Stimulated activated CD8-positive, alpha-beta memory T cell treated with anti-CD3 and anti-CD28 coated beads, Interleukin-7, amount 100 ng/mL, for 48 hours (primary cell): ENCODE measurements at regions not wholly inside any gene's neighbourhood (a gene's known extent, or its start where the extent isn't known, plus 50 kb on each side); places are given as distances from the start of the nearest gene placed in this dataset.

Source experiments
- DNase-seq, 2 donors: peaks; one replicate each; pipeline ENCODE4 v3.0.0-alpha.2; 2020; ENCODE audit warnings: low read depth in 1 of 2; ENCODE audit errors: extremely low read depth in 1 of 2

DNA sequence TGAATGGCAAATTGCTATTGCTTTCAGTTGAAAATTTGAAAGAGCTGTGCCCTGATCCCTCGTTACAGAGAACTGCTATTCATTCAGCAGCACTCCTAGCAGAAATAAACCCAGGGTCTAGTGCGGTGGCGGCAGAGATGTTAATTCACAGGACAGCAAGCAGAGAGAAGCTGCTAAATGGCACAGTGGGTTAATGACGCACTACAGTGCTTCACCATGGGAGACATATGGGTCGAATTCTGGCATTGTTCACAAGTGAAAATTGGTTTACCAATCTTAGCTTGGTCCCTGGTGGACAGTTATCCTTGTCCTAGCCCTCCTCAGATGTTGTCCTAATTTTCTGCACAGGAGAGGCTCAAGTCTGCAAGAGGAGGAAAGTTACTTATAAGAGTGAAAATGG is 807.4 kb downstream of the TLE1 start:
- DNase-seq, result no peak

DNA sequence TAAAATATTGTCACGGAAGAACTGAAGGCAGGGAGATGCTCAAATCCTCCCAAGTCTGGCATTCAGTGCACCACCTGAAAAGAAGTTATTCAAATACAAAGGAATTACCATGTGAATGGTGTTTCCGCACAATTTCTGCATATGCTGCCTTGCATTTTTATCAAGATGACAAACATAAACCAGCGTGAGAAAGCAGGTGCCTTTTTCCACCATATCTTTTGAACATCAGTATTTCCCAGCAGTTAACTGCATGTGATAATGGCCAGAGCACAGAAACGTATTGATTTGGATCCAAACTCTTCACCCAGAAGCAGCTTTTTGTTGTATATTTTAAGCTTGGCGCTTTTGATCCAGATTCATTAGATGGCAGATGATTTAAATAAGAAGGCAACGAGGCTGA is 808.0 kb downstream of the TLE1 start:
- DNase-seq, result no peak

DNA sequence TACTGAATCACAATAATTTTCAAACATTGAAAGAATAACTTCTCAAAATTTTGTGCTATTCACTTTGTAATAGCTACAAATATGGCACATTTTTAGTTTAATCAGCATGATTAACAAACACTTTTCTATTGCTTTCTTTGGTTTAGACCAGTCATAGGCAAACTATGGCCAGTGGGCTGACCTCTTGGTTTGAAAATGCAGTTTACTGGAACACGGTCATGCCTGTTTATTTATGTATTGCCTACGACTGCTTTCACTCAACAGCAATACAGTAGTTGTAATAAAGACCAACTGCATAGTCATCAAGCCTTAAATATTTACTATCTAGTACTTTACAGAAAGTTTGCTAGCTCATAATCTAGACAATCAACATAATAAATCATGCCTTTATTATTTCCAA is 810.8 kb downstream of the TLE1 start:
- no peak for DNase-seq

DNA sequence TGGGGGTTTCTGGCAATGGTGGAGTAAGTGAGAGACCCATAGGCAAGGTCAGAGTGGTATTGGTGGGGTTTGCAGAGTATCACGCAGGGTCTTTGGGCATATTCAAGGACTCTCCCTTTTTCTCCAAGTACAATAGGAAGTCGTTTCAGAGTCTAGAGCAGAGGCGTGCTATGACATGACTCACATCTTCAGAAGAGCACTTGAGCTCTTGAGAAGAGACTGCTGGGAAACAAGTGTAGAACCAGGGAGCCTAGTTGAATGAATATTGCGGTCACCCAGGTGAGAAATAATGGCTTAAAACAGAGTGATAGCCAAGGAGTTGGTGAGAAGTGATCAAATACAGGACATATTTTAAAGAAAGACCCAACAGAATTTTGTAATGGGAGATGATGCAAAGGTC is 813.4 kb downstream of the TLE1 start:
- no peak for DNase-seq

DNA sequence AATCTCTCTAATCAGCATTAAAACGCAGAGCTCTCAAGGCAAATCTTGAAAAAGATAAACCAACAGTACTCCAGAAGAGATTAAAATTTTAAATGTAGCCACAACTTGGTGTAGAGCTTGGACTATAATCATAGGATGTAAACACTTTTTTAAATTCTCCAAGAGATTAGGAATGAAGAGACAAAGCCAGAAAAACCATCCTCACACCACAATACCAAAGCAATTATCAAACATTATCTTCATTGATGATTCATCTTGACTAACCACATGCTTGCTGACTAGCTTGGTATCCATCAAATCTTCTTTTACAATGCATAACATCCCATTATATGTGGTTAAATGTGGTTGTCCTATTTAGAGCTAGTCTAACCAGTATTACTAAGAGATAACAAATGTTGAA is 815.1 kb downstream of the TLE1 start:
- no peak for DNase-seq

DNA sequence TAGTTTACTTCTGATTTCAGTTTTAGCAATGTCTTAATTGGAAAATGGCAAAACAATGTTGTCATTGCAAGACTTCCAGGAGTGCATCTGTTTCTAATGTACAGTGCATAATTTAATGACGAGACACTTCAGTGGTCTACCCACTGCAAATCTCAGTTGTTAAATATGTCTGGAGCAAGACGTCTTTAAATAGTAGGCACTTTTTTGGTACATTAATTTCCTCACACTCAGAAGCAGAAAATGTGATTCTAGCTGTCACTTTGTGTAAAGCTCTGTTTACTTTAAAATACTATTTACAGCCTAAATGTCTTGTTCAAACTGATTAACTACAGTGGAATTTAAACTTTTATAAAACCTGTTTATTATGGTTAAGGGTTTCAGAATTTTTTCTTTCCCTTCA is 815.5 kb downstream of the TLE1 start:
- no peak for DNase-seq

DNA sequence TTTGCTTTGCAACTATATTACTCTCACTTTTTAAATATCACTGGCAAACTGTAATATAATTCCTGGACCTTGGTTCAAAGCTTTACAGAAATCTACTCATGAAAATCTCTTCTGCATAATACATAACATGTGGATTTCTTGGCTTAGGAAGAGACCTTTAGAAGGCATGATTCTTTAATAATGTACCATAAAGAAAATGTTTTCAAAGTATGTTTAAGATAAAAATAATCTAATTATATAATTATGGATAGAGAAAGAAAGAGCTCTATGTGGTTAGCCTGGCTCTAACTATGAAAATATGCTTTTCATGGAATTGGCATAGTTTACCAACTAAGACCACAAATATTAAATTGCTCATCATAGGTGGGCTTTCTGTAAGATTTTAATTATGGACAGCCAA is 817.8 kb downstream of the TLE1 start:
- DNase-seq, result no peak

DNA sequence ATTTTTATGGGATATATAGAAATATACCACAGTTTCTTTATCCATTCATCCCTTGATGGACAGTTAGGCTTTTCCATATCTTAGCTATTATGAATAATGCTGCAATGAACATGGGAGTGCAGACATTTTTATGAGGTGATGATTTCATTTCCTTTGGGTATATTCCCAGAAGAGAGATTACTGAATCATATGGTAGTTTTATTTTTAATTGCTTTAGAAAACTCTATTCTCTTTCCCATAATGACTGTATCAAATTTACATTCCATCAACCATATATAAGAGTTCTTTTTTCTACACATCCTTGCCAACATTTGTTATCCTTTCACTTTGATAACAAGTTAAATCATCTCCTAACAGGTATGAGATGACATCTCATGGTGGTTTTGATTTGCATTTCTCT is 821.6 kb downstream of the TLE1 start:
- DNase-seq, result no peak

DNA sequence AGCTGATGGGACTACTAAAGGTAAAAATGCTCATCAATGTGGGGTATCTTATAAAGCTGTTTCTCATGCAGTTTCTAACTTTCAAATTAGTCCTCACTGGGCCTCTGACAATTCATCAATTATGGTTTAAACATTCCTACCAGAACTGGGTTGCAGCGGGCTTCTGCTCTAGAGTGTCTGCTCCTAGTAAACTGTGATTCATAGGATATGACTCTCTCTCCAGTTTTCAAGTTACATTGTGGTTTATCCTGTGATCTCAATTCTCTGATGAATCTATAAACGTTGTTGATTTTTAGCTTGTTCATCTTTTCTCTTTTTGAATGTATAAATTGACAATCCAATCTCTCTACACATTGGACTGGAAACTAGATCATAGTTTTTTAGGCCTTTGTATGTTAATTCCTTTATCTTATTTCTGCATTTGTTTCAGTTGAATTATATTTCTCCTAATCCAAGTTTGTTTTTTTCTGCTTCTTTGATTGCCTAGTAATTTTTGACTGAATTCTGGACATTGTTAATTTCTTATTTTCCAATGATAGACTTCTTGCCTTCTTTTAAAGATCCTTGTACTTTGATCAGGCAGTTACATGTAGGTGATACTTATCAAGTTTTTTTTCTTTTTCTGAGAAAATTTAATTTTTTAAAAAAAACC is 822.6 kb downstream of the TLE1 start:
- DNase-seq, result no peak

DNA sequence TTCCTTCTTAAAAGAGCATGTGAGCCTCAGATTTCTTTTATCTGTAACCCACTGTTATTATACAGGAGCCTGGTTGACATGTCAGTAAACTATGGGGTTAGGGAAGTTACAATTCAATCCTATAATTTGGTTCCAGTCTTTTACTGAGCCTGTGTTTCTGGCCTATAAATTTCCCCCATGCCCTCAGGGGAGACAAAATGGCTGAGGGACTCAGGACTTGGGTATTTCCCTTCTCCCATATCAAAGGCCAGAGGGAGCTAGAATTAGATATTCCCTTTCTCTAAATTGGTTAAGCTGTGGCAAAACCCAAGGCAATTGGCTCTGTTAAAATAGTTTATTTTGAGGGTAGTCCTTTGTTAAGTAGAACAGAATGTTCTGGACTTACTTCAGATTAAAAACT is 823.2 kb downstream of the TLE1 start:
- no peak for DNase-seq

DNA sequence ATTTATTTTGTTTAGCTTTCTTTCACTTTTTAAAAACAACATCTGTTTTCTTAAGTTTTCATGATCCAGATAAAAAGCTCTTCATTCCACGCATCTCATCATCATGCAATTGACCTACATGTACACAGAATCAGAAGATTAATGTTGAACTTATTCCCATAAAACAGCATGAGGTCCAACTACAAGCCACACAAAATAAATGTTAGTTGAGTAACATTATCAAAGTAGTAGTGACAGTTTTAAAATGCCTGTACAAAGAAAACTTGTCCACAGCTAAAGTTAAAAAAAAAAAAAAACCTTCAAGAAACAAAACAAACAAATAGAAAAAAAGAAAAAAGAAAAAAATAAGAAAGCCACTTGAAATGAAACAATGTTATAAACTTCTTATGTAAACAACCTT is 846.3 kb downstream of the TLE1 start:
- no peak for DNase-seq

DNA sequence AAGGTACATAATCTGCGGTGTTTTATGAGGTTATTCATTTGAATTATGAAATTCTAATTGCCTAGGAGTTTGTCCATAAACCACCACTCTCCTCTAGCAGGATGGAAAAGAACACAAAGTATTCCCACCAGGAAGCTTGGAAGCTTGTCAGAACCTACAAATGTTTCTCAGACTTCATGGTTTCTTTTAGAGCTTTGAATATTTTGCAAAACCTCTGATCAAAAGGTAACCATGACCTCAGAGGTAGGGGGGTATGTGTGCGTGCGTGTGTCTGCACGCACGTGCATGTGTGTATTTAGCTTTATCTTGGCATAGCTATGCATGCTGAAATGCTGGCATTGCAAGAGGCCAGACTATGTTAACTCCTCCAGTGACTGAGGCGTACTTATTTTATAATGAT is 847.0 kb downstream of the TLE1 start:
- no peak for DNase-seq

DNA sequence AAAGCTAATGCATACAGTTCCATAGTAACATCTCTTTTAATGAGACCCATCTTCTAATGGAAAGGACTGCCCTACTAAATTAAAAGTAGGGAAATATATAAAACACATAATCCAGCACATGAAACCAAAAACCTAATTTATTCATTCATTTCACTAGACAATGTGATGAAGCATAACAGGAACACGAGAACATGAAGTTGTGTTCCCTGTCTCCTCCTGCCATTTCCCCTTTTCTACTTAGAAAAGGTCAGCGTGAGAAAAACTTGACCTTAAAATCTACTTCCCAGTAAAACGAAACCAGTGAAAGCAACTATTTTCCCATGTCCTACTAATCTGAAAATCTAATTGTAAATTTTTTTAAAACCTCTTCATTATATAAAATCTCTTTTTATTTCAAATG is 847.5 kb downstream of the TLE1 start:
- DNase-seq, result no peak

DNA sequence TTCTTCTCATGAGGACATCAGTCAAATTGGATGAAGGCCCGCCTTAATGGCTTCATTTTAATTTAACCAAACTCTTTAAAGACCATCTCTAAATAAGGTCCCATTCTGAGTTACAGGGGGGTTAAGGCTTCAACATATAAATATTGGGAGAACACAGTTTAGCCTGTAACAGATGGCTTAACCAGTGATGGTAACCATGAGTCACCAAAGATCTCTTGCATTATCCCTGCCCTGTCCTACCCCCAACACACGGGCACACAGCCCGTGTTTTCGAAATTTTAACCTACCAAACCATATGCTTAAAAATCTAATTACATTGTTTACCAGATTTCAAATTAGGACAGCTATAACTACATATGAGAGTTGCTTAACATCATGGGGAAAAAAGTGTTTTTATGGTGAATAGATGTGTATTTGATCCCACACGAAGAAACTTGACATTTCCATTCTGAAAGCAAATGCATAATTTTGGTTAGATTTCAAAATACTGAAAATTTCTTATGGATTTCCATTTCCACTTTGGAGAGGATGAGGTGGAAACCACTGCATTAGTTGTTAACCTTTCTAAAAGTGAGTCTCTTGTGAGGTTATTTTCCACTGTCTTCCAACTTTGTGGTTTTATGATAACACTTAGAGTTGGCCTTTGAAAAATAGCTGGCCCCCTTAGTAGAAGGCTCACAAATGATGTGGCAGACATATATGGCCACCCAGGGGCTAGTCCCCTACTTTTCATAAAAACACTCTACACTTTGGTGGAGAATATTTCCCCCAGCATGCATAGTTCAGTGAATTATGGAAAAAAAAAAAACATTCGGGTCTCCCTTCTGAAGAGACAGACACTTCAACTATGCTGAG is 849.3 kb downstream of the TLE1 start:
- DNase-seq, result no peak

DNA sequence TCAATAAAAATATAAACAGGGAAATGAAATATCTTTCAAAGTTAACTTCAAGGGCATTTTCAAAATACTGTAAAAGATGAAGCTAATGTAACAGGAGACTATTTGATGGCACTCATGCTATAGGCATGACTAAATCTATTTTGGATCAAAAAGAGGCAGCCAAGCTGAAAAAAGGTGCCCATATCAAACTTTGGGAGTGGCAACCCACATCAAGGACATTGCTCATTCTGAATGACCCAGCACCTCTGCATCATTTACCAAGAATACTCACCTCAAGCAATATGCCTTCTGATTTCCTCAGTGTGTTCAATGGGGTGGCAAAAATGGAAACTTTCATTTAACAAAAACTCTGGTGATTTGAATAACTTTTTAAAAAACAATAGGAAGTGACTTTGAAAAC is 853.3 kb downstream of the TLE1 start:
- no peak for DNase-seq

DNA sequence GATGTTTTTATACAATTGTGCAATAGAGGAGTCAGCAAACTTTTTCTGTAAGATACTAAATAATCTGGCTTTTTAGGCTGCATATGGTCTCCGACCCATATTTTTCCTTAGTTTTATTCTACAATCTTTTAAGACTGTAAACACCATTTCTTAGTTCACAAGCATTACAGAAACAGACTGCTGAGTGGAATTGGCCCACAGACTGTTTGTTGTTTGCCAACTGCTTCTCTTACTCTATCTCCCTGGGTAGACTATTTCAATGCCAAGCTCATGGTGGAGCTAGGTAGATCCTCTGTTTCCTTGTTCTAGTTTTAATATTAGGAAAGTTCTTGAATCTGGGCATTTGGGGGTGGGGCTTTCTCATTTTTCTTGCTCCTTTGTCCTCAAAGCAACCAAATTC is 857.6 kb downstream of the TLE1 start:
- DNase-seq, result no peak

DNA sequence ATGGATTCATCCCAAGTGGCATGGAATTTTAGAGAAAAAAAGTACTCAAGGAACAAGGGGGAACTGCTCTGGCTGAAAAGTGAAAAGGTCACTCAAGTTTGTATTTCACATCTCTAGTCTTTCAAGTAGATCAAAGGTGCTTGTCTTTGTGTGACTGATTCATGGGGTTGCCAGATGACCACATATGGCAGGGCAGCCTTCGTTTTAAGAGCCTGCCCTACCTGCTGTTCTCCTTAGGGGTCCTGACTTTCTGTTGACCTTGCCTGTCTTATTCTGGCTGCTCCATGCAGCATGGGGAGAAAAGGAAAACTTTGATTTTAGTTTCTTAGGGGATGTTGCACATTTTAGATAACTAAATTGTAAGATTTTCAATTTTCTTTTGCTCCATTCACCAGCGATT is 877.7 kb downstream of the TLE1 start:
- no peak for DNase-seq

DNA sequence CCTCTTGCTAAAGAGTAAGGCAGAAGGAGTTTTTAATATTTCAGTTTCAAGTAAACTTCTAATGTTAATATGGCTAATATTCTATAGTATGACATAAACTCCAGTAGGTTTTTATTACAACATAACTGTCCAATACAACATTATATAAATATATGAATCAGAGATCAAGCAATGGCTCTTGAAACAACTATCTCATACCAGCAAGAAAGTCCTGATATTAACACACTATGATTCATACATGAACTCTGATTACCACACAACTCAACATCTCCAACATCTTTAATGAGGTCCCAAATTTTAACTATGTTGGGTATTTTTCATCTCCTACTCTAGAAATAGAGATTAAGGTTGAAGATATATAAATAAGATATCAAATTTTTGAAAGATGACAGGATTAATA is 878.3 kb downstream of the TLE1 start:
- no peak for DNase-seq

DNA sequence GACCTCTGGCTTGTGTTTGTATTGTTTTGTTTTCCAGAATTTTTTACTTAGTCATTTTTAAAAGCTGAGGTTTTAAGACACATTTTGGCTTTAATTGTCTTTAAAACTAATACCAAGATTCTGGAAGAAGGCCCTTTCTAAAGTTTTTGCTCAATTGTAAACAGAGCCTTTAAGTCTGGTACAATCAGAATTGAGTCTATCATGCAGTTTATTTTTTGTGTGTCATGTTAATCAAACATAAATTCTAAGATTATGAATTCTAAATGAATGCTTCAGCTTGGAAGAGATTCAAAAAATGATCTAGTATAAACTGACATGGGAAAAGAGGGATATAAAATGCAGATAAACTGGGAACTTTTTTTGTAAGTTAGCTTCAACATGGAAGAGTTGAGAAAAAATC is 882.7 kb downstream of the TLE1 start:
- DNase-seq, result no peak

DNA sequence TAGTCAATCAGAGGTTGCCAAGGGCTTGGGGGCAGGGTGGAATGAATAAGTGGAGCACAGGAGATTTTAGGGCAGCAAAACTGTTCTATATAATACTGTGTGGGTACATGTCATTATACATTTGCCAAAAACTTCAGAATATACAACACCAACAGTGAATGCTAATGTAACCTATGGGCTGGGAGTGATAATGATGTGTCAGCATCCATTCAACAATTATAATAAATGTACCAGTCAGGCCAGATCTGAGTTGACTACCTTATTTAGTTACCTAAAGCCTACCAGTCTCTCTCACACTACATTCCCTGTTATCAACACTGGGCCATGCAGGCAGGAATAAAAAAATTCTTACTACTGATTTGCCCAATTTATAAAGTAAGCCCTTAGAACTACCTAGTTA is 884.5 kb downstream of the TLE1 start:
- no peak for DNase-seq

DNA sequence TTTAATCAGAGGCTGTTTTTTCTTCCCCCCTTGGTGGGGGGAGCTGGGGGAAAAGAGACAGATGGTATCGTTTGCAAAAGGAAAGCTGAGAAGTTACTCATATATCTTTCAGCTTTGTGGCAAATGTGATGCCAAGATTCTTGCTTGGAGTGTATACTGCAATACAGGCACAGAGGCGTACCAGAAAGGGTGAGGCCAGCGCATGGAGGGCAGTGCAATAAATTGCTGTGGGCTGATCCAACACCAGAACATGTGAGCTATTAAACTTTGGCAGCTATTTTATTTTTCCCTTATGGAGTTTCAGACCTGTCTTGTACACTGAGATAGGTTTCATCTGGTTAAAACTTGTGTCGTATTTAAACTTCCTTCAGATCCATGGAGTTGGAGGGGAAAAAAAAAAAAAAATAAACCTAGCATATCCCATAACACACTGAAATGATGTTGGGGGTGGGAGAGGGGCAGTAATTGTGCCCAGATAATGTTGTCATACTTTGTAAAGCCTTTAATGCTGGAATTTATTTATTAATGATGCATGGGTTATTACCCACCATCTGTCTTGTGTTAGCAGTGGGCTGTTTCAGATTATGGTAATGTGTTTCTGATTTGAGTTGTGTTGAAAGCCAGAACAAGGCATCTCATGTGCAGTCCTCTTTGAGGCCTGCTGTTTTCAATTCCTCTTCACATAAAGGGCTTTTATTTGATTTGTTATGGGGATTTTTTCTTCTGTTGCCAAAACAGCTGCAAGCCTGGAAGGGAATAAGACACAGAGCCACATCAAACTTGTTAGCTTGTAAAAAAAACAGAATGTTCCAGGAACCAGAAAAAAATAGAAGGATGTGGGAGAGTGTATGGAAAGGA is 891.3 kb downstream of the TLE1 start:
- DNase-seq, result no peak
